HG02798 (cell line): ENCODE measurements at regions not wholly inside any gene's neighbourhood (a gene's known extent, or its start where the extent isn't known, plus 50 kb on each side); places are given as distances from the start of the nearest gene placed in this dataset.

Experiments used
- ATAC-seq: cut with Tn5 transposase; IDR thresholded peaks from one replicate; pipeline ENCODE4 v1.9.1; 2021; ENCODE audit warnings: mild to moderate bottlenecking; ENCODE audit not compliant: unreplicated experiment, poor library complexity

DNA sequence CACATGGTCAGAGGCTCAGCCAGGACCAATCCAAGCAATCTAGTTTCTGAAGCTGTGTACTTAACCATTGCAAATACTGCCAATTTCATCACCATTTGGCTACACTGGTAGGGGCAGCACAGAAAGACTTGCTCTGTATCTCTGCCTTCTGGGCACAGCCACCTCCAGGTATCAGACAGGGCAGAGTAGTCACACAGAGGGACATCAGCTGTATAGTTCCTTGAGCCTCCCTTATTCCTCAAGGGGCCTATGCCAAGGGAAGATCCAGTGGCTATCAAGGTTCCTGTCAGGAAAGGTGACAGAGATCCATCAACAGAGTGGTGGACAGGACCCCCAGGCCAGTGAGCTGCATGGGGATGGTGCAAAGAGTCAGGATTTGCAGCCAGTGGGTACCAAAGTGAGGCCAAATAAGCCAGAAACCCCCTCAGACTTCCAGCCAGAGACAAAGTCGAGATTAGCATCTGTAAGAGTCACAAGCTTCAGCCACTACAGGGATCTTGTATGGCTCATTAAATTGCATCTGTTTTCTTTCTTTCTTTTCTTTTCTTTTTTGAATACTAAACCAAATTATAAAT is 381.6 kb upstream of the CPEB2 start:
- ATAC-seq: no peak

DNA sequence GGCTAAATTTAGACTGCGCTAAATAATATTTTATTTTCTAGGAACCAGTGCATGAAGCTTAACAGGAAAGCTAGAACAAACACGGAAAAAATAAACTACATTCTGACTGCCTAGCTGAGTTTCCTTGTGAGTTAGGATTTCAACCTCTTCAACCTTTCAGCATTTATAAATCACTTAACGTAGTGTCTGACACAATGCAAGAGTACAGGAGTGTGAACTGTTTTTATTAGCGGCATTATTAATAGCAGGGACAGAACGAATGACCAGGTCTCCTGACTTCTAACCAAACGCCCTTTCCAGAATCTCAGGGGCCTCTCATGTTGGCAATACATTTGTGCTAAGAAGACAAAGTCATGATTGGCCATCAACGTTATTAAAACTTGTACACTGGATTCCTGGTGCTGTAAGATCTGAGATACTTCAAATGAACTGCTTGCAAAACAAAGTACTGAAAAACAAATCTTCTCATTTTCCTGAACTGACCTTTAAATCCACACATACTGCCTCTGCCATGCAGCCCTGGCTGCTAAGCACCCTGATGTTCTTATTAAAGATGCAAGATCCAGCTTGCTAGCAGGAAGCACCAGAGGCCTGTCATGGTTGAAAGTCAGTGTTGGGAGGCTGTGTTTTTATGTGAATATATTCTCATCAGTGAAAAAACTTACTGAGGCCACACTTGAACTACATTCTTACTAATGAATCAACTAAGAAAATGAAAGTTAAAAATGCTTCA is 380.4 kb upstream of the CPEB2 start:
- ATAC-seq: no peak

DNA sequence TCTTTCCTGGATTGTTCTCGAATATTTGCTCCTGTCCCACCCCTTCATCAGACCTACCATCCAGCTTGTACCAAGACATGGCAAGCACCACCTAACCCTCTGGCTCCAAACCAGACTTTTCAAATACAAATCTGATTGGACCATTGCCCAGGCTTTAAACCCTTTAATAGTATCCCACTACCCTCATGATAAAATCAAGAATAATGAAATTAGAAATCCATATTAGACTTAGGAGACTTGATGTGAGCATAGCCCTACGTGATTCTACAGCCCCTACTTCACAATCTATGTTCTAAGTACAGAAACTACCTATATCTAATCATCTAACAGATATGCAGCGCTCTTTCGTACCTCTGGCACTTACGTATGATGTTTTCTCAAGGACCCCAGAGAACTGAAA is 375.2 kb upstream of the CPEB2 start:
- no peak for ATAC-seq

DNA sequence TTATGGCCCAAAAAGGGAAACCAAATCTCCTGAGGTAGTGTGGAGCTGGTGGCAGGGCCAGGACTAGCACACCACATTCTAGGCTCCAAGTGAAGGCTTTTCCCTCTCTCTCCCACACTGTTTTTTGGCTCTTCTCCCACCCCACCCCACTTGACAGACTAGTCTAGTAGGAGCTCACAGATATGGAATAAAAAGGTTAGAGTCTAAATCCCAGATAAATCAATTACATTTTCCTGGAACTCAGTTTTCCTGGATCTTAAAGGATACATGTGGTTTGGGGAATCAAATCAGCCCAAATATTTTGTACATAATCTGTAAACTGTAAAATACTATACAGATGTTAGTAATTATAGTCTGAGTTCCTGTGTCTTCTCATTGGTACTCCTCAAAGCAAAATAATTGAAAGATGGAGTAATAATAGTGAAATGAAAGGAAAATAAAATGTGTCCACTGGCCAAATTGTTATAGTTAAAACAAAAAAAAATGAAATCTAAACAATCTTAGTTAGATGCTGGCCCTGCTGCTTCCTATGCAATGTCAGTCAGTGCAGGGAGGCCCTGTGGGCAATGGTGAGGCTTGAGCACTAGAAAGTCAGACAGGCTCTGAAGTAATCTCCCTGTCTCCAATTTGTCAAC is 370.4 kb upstream of the CPEB2 start:
- no peak for ATAC-seq

DNA sequence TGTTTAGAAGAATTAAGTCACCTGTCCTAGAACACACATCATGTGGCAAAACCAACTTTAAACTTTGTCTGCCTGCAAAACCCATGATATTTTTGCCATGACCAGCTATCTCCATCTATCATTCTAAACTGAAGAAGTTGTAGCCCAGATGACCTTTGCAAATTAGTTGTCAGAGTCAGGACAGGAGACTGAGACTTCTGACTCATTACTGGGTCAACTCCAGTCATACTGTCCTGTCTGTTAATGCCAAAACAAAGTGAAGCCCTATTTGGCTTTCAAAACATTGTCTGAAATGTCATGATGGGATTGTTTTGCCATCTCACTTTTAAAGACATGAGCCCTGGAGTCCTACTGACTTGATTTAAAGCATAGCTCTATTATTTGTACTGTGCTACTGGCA is 365.7 kb upstream of the CPEB2 start:
- no peak for ATAC-seq

DNA sequence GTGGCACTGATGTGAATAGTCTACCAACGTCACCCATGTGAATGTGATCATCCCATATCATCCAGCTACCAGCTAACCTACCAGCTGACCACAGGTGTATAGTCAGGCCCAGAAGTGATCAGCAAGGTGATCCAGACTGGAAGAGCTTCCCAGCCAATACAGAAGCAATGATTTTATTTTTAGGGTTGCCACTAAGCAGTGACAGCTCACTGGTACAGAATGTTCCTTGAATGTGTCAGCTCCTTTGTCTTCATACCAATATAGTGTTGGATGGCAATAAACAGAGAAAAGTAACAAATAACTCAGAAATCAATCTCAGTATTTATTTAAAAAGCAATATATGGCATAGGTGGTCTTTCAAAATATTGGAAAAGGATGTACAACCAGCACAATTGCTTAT is 361.8 kb upstream of the CPEB2 start:
- ATAC-seq: no peak

DNA sequence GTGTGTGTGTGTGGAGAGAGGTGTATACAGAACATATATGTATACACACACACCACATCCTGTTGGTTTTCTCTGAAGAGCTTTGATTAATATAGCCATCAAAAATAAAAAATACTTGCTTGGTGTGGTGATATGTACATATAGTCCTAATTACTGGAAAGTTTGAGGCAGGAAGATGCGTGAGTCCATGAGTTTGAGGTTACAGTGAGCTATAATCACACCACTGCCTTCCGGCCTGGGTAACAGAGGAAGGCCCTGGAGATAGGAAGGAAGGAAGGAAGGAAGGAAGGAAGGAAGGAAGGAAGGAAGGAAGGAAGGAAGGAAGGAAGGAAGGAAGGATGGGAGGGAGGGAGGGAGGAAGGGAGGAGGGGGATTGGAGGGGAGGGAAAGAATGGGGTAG is 360.4 kb upstream of the CPEB2 start:
- ATAC-seq: no peak

DNA sequence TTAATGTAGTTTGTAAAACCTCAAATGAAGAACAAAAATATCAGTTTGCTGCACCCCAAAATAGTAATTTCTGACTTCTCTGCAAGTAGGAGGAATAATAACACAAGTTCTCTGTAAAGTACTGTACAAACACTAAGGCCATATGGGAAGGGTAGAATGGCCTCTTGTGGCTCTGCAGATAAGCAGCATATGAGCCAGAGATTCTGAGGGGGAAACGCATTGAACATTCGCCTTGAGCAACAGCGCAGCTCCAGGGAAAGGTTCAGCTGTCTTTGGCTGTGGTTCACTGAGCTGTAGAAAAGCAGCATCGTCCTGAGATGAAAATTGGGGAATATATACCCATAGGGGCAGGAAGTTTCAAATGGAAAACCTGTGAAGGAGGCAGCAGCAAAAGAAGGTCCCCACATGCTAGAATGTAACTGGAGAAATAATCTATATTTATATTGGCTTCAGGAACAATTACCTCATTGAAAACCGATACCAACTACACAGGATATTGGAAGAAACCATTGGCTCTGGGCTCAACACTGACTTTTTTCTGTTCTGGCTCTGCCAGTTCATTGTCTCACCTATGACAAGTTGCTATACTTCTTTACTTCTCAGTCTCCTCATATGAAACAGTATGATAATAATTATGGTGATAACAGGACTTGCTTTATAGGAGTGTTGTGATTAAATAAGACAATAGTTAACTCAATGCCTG is 357.6 kb upstream of the CPEB2 start:
- ATAC-seq: no peak

DNA sequence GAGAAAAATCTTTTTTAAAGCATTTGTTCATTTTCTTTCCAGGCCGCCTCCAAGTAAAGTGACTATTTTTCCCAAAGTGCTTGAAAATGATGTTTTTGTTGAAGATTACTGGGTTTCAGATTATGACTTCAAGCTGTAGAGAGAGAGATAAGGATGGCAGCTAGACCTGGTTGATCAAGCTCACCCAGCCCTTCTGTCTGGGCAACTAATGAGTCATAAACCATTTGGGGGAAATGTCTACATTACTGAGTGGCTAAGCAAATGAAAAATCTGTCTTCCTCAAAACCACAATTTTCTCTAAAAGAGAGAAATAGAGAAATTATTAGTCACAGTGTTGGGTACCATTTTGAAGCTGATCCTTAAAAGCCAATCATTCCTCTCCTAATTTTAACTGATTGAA is 355.4 kb upstream of the CPEB2 start:
- no peak for ATAC-seq

DNA sequence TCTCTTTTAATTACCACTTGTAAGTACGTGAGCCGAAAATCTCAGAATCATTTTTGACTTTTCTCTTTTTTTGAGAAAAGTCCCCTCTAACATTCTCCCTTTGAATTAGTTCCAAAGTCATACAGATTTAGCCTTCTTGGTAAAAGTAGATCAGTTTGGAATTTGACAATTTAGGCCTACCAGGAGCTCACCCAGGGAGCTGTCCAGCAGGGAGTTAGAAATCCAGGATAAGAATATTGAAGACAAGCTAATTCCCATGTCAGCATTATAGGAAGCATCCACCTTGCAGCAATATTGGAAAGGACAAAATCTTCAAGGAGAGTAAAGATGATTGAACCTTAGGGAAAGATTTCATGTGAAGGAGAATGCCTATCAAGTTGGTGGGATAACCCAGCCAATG is 352.2 kb upstream of the CPEB2 start:
- ATAC-seq: no peak

DNA sequence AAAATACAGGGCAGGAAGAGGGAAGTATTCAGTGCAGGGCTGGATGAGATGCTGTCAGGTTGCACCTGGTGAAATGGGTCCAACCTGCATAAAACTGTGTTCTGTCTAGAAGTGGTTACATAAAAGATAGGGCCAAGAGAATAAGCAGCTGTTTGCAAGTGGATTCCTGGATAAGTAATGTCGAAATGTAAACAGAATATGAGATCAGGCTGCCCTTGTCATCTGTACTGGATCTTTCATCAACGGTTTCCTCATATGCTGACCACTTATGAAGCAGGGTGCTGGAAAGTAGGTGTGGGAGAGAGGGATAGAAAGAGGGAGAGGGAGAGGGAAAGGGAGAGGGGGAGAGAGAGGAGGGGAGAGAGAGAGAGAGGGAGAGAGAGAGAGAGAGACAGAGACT is 349.8 kb upstream of the CPEB2 start:
- no peak for ATAC-seq

DNA sequence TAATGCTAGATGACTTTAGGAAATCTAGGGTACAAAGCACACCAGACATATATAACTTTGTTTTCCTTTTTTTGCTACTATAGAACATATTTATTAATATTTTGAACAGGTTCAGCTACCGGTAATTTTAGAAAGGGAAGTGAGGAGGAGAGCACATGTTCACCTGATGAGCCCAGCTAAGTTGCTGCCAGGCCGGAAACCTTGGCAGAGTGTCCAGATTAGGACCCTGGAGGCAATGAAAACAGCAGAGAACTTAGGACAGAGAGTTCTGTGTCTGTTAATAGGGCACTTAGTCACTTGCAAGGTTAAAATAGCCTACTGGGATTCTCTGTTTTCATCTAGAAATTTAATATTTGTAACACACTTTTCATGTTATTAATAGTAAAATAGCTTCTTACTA is 348.9 kb upstream of the CPEB2 start:
- ATAC-seq: no peak

DNA sequence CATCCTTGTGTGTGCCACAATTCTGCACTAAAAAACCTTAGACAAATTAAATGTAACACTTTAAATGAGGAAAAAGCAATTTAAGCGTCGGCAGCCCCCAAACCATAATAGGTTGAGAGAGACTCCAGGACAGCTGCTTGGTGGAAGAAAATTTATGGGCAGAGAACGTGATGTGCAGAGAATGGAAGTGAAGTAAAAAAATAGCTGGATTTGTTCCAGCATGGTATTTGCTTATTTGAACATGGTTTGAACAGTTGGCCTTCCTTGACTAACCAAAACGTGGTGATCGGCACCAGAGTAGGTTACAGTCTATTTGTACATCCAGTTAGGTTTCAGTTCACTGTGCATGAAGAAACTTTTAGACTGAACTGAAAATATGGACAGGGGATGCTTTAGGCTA is 343.0 kb upstream of the CPEB2 start:
- no peak for ATAC-seq

DNA sequence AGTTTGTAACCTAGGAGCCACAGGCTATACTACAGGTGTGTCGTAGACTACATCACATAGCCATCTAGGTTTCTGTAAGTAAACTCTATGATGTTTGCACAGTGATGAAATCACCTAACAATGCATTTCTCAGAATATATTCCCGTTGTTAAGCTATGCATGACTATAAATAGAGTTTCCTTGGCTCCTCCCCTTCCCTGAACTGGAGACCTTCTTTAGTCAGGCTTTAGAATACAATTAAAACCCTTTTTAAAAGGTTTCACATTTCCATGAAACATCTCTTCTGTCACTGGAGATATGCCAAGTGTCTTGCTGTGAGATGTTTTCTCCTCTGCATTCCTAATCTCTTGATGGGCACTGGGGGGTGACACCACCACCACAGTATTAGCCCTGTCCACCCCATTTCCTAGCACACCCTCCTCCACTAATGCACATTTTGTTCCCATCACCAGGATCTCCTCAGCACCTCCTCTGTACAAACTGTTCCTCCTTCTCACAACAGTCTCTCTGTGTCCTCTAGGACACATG is 334.6 kb upstream of the CPEB2 start:
- no peak for ATAC-seq

DNA sequence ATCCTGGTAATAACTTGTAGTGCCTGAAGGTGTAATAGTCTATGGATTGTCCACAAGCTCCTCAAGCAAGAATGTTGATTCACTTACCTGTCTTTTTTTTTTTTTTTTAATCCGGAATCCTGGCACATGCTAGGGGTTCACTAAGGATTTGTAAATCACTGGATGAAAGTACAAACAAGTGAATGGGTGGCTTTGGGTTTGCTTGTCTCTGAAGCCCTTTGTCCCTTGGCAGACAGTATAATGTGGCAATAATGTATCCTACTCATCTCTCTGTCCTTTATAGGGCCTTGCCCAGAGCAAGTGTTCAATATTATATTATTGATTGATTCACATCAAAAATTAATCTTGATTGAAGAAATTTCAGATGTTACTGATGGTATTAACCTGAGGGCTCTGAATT is 334.0 kb upstream of the CPEB2 start:
- ATAC-seq: no peak

DNA sequence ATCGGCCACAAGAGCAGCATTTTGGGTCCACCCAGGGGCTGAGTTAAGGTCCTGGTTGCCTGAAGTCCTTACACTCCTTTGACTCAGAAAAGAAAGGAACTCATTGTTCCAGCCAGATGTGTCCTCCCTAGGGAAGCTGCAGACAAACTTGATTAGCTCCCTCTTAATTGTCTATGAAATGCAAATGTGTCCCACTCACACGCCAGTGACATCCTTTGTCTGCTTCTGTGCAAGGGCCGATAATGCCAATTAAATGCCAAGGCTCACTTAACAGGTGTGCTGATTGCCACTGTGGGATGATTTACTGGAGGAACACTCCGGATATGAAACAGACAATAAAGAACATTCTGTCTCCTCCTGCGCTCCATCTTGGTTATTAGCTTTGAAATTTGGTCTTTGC is 332.9 kb upstream of the CPEB2 start:
- no peak for ATAC-seq

DNA sequence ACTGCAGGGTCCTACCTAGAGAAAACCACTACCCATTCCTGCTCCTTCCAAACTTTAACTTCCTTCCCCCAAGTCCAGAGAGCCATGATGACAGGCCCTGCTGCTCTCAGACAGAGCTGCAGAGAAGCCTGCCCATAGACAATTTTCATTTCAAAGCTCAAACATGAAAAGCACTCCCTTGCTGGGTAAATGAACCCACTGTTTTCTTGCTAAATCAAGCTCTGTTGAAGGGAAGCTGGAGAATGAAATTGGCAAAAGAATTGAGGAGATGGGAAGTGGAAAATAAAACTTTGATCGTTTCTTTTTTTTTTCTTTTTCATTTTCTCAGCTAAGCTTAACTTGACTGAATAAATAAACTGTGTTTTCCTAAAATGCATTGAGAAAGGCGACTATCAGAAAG is 331.1 kb upstream of the CPEB2 start:
- ATAC-seq: no peak

DNA sequence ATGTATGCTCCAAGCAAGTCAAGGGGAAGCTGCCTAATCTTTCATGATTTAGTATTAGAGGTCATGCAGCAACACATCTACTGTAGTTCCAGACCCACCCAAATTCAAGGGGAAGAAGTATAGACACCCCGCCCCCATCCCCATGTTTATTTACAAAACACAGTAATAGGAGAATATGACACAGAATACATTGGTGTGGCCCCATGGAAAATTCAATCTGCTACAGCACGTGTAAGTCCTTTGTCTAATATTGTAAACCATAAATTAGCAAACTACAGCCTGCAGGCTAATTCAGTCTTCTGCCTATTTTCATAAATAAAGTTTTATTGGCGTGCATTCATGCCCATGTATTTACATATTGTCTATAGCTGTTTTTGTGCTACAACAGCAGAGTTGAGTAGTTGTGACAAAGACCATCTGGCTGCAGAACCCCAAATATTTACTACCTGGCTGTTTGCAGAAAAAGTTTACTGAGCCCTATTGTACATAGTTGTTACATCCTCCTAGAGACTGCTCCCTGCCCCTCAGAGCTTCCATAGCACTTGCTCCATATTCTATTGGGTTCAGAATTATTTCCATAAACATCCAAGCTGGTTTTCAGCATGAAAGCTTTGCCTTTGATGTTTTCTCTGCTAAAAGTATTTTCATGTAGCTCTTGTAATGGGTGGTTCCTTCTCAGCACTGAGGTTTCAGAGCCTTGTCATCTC is 326.8 kb upstream of the CPEB2 start:
- no peak for ATAC-seq

DNA sequence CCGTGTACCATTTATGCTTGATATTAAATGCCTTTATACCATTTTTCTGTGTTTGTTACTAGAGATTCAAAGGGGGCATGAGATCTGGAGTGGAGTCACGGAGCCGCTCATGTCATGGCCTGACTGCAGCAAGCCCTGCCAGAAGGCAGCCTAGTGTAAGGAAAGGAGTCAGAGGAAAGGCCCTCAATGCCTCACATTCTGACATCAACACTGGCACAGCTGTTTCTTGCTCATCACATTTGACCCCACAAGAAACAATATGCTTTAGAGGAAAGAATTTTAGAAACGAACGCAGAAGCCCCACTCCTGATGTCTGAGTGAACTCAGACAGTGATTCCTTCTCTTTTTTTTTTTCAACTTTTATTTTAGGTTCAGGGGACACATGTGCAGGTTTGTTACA is 322.4 kb upstream of the CPEB2 start:
- ATAC-seq: no peak

DNA sequence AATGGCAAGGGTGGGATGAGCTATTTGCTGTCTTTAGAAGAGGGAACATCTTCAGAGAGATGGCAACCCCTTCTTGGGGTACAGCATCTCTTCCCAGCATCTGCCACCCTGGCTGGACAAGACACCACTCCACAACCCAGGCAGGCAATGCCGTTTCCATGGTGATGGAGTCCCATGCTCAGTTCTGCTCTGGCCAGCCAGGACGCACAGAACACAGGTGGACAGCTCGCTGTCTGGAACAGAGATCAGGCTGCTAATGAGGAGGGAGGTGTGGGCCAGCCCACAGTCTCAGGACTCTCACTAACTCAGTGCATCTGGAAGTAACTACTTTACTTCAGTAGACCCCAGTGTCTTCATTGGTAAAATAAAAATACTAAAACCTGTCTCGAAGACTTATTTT is 321.0 kb upstream of the CPEB2 start:
- no peak for ATAC-seq

DNA sequence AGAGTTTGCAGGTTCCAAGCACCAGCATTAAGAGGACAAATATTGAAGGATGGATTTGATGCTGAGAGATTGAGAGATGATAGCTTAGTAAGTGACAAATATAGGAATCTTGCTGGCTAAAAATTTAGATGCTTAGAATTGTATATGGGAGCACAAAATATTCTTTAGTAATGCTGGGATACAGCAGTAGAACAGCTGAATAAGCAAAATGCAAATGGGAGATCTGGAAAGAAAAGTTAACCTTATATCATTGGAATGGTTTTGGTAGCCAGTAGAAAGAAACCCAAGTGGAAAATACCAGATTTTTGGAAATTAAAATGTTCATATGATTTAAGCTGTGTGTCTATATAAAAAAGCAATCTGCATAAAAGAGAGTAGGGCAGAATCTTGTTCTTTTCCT is 308.6 kb upstream of the CPEB2 start:
- ATAC-seq: no peak
